Nucleus accumbens (tissue), 56 donors: ENCODE measurements at regions not wholly inside any gene's neighbourhood (a gene's known extent, or its start where the extent isn't known, plus 50 kb on each side); places are given as distances from the start of the nearest gene placed in this dataset.
A peak's percentile ranks its signal among the peaks of the same experiment; 100 is the strongest.
"Not testable (repeated sequence)": the region's sequence is repeated elsewhere in the genome, so short reads cannot be mapped to it uniquely, and the experiment has no call there.

Source experiments
- DNase-seq, 56 donors: peaks; one replicate each; lab custom pipeline; 2025; lab: John Stamatoyannopoulos, UW

DNA sequence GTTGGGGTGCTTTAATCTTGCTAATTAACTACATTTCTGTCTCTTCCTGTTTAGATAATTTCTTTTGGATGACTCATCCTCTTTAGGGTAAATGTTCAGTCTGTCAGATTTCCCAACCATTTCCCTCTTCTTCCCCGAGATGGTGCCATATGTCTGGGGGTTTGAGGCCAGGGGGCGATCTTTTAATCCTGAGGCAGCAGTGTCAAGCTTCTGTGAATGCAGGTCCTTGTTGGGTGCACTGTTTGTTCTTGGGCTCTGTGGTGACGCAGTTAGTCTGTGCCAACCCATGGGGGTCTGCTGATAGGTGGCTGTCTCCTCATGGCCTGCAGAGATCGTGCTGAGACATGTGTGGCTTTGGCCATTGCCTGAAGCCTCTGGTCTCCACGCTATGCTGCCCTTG lies 420.4 kb downstream of the NDFIP2 start:
- peak in 42 of 56 donors; percentile 1 to 54 (median 20) for DNase-seq

DNA sequence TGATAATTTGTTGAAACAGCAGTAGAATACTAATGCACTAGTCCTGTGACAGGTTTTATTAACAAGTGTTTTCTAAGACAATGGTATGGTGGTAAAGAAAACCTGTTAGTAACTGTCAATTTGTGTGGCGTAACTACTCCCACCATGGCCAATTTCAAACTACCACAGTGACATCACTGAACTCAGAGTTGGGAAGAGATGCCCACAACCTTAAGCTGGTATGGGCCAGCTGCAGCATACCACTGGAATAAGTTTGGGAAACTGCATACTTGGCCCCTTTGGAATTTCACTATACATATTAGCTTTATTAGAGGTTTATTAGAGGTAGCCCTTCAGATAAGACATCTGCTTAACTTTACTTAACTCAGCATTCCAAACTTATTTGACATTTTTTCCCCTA lies 419.4 kb downstream of the NDFIP2 start:
- DNase-seq, result no peak

- DNase-seq, result no peak
Measured at GRCh38 chr13:79898996-79899395, 418.0 kb downstream of the NDFIP2 start.

DNA sequence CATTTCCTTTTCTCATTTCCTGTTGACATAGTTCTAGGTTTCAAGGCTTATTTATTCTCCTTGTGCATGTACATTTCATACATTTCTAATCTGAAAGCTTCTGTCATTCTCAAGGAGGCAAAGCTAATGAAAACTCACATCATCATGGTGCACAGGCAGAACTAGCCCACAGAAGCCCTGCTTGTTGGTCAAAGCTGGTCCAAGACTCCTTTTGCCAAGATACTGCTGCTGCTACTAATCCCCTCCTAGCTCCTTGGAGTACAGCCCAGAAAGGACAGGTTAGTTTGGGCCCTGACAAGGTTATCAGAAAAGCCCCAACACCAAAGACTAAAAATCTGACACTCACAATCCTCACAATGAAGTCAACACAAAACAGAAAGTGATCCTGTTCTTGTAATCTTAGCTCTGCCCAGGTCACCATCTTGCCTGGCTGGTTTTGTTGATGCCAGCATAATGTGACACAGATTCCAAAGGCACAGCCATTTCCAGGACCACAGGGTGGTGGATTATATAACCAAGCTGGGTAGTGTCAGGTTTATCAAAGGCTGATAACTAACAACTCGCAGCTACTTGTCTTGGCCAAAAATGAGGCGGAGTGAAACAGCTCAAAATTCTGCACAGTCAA lies 417.4 kb downstream of the NDFIP2 start:
- no peak for DNase-seq

GRCh38 chr13:79896851-79897250 lies 415.9 kb downstream of the NDFIP2 start:
- DNase-seq, result no peak

DNA sequence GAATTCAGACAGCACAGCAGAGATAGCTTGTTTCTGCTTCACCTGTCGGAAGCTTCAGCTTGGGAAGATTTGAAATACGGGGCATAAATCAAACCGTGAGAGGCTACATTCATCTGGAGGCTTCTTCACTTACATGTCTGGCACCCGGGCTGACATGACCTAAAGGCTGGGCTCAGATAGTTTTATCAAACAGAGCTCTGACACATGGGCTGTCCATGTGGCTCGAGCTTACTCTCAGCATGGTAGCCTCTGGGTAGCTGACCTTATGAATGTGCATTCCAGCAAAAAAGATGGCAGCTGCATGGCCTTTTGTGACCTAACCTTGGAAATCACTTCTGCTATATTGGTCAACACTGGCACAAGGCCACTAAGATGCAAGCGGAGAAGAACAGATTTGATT lies 414.5 kb downstream of the NDFIP2 start:
- DNase-seq, result no peak

- DNase-seq, result not testable (repeated sequence)
Measured at GRCh38 chr13:79887278-79887677, 406.3 kb downstream of the NDFIP2 start.

GRCh38 chr13:79886601-79887000 lies 405.6 kb downstream of the NDFIP2 start:
- DNase-seq, result no peak

GRCh38 chr13:79884890-79885289 lies 403.9 kb downstream of the NDFIP2 start:
- DNase-seq, result no peak

DNA sequence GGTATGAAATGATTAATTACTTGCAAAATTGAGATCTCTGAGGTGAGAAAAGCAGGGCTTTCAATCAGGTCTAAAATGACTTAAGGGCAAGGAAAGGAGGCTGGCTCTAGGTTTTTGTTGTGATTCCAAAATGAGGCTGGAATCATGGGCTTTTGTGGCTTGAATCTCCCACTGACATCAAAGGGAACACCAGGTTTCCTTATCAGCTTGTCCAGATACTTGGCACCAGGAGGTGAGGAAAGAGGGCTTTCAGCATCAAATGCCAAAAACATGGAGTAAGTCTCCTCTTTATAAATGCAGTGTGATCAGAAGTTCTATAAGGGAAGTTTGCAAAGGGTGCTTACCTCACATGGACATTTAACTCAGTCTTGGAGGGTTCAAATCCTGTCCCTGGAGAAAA lies 402.3 kb downstream of the NDFIP2 start:
- no peak for DNase-seq

DNA sequence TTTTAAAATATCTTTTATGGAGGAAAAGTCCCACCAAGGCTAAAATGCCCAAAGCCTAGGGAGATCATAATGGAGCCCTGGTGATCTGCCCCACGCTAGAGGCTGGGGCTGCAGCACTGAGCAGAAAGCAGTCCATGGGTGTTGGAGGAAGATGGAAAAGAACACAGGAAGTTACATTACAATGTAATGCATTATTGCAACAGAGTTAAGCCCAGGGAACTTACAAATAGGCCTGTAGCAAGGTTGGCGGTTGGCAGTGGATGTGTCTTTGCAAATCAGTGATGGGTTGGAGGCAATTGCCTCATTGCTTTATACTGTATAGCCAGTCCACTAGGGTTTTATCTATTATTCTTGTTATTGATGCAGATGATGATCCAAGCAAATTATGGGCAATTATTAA lies 399.9 kb downstream of the NDFIP2 start:
- no peak for DNase-seq

- DNase-seq, result peak in 1 of 56 donors; percentile 3
Measured at GRCh38 chr13:79874396-79875360, 393.7 kb downstream of the NDFIP2 start.

- DNase-seq, result no peak
Measured at GRCh38 chr13:79871594-79871993, 390.6 kb downstream of the NDFIP2 start.

- DNase-seq, result no peak
Measured at GRCh38 chr13:79870766-79871165, 389.8 kb downstream of the NDFIP2 start.

- no peak for DNase-seq
Measured at GRCh38 chr13:79870123-79870522, 389.2 kb downstream of the NDFIP2 start.

DNA sequence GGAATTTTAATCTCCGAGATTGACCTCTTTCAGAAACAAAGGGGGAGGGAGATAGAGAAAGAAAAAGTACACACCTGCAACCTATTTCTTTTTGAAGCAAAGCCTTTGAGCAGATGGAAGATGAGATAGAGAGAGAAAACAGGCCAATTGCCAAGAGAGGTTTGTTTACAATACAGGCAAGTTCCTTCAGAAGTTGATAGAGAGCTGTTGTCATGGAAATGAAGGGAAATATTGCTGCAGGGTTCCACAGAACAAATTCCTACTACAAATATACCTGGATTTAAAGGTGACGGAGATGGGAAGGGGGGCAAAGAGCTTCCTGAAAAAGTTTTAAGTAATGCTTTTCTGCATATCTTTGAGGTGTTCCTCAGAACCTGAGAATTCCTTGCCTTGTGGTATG lies 388.4 kb downstream of the NDFIP2 start:
- no peak for DNase-seq

DNA sequence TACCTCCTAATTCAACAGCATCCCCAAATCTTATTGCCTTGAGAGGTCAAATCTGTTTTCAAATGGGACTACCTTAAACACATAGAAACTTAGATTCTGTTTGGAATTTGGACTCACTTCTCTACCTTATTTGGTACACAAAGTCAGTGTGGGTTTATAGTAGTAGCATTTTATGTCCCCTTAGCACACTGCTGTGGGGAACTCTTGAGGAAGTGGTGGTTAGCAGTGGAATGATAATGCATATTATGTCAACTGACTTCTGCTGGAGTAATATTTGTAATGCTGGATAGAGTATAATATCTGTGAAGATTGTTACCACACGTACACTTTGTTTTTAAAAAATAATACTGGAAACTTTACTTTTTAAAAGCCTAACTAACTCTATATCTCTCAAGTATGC lies 386.3 kb downstream of the NDFIP2 start:
- no peak for DNase-seq

DNA sequence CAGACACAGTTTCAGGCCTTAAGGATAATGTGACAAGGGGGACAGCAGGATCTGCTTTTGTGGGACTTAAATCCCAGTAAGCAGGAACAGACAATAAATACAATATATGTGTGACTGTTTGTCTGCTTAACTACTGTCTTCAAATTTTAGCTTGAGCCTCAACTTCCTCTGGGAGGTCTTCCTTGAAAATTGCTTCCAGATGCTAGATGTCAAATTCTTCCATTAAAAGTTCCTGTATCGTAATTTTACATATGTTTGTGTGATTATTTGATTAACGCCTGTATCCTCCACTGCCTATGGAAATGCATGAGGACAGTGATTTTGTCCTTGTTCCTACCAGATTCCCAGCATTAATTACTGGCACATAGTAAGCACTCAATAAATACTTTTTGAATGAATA lies 385.5 kb downstream of the NDFIP2 start:
- no peak for DNase-seq

- DNase-seq, result no peak
Measured at GRCh38 chr13:79862515-79862914, 381.6 kb downstream of the NDFIP2 start.

- DNase-seq, result no peak
Measured at GRCh38 chr13:79861731-79862130, 380.8 kb downstream of the NDFIP2 start.

GRCh38 chr13:79860791-79861190 lies 379.8 kb downstream of the NDFIP2 start:
- DNase-seq, result no peak

GRCh38 chr13:79859756-79860155 lies 378.8 kb downstream of the NDFIP2 start:
- DNase-seq, result peak in 14 of 56 donors; percentile 5 to 34 (median 14)
